Activated CD4-positive, alpha-beta memory T cell treated with anti-CD3 and anti-CD28 coated beads for 36 hours (primary cell): ENCODE measurements at regions not wholly inside any gene's neighbourhood (a gene's known extent, or its start where the extent isn't known, plus 50 kb on each side); places are given as distances from the start of the nearest gene placed in this dataset.

Experiments
- CTCF ChIA-PET: fragments of 350-600 bp; sonication (Branson Sonifier 250); formaldehyde crosslinking; loops from one replicate; lab custom pipeline; 2021; ENCODE audit warnings: antibody characterized with exemption, inconsistent platforms; lab: Charles Lee
- POLR2A ChIA-PET: fragments of 350-600 bp; sonication (Branson Sonifier 250); formaldehyde crosslinking; loops from one replicate; lab custom pipeline; 2021; ENCODE audit warnings: antibody characterized with exemption; lab: Charles Lee
- DNase-seq: peaks from one replicate; pipeline ENCODE4 v3.0.0-alpha.2; 2020
- H3K27ac Mint-ChIP-seq: one replicate; pipeline ENCODE4 v1.8.0; 2021; ENCODE audit warnings: mixed read lengths
- H3K27me3 Mint-ChIP-seq: one replicate; pipeline ENCODE4 v1.8.0; 2021; ENCODE audit warnings: mixed read lengths
- H3K36me3 Mint-ChIP-seq: one replicate; pipeline ENCODE4 v1.8.0; 2021; ENCODE audit warnings: mixed read lengths
- H3K4me1 Mint-ChIP-seq: one replicate; pipeline ENCODE4 v1.8.0; 2021; ENCODE audit warnings: low read depth, mixed read lengths
- H3K4me3 Mint-ChIP-seq: one replicate; pipeline ENCODE4 v1.8.0; 2021; ENCODE audit warnings: mild to moderate bottlenecking, mixed read lengths
- H3K9me3 Mint-ChIP-seq: one replicate; pipeline ENCODE4 v1.8.0; 2021; ENCODE audit warnings: mixed read lengths
- intact Hi-C: fragments of 100-400 bp; cut with micrococcal nuclease; formaldehyde crosslinking; loops from one replicate; pipeline ENCODE4 v1.15.1; 2023

- ChIA-PET POLR2A (no interaction called here), CTCF (no interaction called here)
- Mint-ChIP-seq H3K9me3 (no peaks in the 10 kb centered on the region), H3K36me3 (no peaks in the 10 kb centered on the region), H3K27ac (no peak overlapping the region), H3K4me1 (no peaks in the 10 kb centered on the region), H3K27me3 (no peaks in the 10 kb centered on the region), H3K4me3 (no peak overlapping the region)
- intact Hi-C loops: no loop called here
- no peak for DNase-seq
Observed at GRCh38 chr7:110050785-110051184, 1040.1 kb upstream of the LRRN3 start.

DNA sequence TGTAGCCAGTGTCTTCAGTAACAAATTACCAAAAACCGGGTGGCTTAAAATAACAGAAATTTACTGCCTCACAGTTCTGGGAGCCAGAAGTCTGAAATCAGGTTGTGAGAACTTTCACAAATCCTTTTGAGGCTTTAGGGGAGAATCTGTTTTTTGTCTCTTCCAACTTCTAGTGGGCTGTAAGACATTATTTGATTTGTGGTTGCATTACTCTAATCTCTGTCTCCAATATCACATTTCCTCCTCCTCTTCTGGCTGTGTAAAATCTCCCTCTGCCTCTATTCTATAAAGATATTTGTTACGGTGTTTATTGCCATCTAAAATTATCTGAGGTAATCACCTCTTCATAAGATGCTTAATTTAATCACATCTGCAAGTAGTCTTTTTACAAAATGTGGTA lies 1039.6 kb upstream of the LRRN3 start:
- POLR2A ChIA-PET: no interaction called here
- Mint-ChIP-seq H3K27me3 (no peaks in the 10 kb centered on the region), H3K4me1 (no peaks in the 10 kb centered on the region)

GRCh38 chr7:110056331-110056730 lies 1034.6 kb upstream of the LRRN3 start:
- Mint-ChIP-seq H3K4me3 (no peak overlapping the region), H3K27ac (no peak overlapping the region), H3K9me3 (no peaks in the 10 kb centered on the region), H3K27me3 (no peaks in the 10 kb centered on the region), H3K36me3 (no peaks in the 10 kb centered on the region), H3K4me1 (no peaks in the 10 kb centered on the region)
- no peak for DNase-seq
- ChIA-PET CTCF (no interaction called here), POLR2A (no interaction called here)
- intact Hi-C loops: no loop called here

More for the DNA sequence above, 1039.6 kb upstream of the LRRN3 start:
- intact Hi-C loops: no loop called here
- H3K4me3 Mint-ChIP-seq: no peak overlapping the region
- no peaks in the 10 kb centered on the region for H3K36me3 Mint-ChIP-seq
- CTCF ChIA-PET: no interaction called here
- no peak for DNase-seq
- no peaks in the 10 kb centered on the region for H3K9me3 Mint-ChIP-seq
- no peak overlapping the region for H3K27ac Mint-ChIP-seq

DNA sequence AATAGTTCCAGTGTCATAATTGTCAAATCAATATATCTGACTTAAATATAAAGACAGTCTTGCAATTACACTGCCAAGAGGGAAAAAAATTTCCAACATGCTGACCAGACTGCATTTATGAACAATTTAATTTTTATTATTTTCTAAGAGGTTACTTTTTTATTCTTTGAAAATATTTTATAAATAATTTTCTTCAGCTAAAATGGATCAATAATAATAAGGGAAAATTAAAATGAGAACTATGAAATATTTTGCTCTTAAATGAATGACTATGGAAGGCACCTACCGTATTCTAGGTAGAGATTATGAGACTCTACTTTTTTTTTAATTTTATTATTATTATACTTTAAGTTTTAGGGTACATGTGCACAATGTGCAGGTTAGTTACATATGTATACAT lies 1032.5 kb upstream of the LRRN3 start:
- Mint-ChIP-seq H3K4me1 (no peaks in the 10 kb centered on the region), H3K4me3 (no peak overlapping the region), H3K27me3 (no peaks in the 10 kb centered on the region), H3K36me3 (no peaks in the 10 kb centered on the region), H3K27ac (no peak overlapping the region), H3K9me3 (no peaks in the 10 kb centered on the region)
- CTCF ChIA-PET: no interaction called here
- POLR2A ChIA-PET: no interaction called here
- no peak for DNase-seq
- intact Hi-C loops: no loop called here

DNA sequence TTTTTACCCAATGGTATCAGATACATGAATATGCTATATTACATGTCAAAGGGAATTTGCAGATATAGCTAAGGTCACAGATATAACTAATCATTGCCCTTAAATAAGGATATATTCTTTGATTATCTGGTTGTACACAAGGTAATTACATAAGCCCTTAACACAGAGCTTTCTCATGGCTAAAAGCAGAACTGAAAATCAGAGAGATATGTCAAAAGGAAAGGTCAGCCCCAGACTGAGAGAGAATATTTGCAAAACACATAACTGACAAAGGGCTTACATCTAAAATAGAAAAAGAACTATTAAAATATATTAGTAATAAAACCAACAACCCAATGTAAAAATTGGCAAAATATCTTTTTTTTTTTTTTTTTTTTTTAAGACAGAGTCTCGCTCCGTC lies 1029.5 kb upstream of the LRRN3 start:
- intact Hi-C loops: no loop called here
- Mint-ChIP-seq H3K27me3 (no peaks in the 10 kb centered on the region), H3K27ac (no peak overlapping the region), H3K36me3 (no peaks in the 10 kb centered on the region), H3K9me3 (no peaks in the 10 kb centered on the region), H3K4me1 (no peaks in the 10 kb centered on the region), H3K4me3 (no peak overlapping the region)
- POLR2A ChIA-PET: no interaction called here
- CTCF ChIA-PET: interaction anchor here (0.6 kb wide), 1 partner anchor 28 kb away, joined by 3 read pairs; no protein-coding TSS in a partner anchor
- DNase-seq: no peak

GRCh38 chr7:110065121-110065520 lies 1025.8 kb upstream of the LRRN3 start:
- Mint-ChIP-seq H3K36me3 (no peaks in the 10 kb centered on the region), H3K27ac (no peak overlapping the region), H3K4me3 (no peak overlapping the region), H3K9me3 (peaks cover 2% of the 10 kb centered on the region), H3K27me3 (no peaks in the 10 kb centered on the region), H3K4me1 (no peaks in the 10 kb centered on the region)
- POLR2A ChIA-PET: no interaction called here
- CTCF ChIA-PET: no interaction called here
- intact Hi-C loops: no loop called here
- no peak for DNase-seq

GRCh38 chr7:110066843-110067242 lies 1024.1 kb upstream of the LRRN3 start:
- Mint-ChIP-seq H3K9me3 (peaks cover 2% of the 10 kb centered on the region), H3K27me3 (no peaks in the 10 kb centered on the region), H3K4me1 (no peaks in the 10 kb centered on the region), H3K27ac (no peak overlapping the region), H3K4me3 (no peak overlapping the region), H3K36me3 (no peaks in the 10 kb centered on the region)
- ChIA-PET POLR2A (no interaction called here), CTCF (no interaction called here)
- intact Hi-C loops: no loop called here
- DNase-seq: no peak

DNA sequence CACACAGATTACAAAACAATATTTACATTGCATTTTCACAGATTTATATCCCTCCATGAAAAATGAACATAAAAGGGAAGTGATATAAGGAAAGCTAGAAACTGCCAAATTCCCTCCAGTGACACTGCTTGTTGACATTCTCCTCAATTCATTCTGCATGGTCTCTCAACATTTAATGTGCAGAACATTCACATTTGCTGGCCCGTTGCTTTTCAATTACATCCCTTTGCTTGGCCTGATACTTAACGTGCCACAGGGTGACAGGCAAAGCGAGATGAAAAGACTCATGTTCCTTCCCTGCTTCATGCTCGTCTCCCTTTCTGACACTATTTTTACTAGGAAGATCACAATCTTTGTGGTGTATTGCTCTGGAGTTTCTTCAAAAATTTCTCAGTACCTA lies 1019.7 kb upstream of the LRRN3 start:
- no peaks in the 10 kb centered on the region for H3K27me3 Mint-ChIP-seq
- ChIA-PET CTCF (no interaction called here), POLR2A (no interaction called here)
- peaks cover 2% of the 10 kb centered on the region for H3K9me3 Mint-ChIP-seq
- H3K36me3 Mint-ChIP-seq: no peaks in the 10 kb centered on the region
- no peak overlapping the region for H3K27ac Mint-ChIP-seq
- no peaks in the 10 kb centered on the region for H3K4me1 Mint-ChIP-seq
- no peak for DNase-seq
- intact Hi-C loops: no loop called here
- no peak overlapping the region for H3K4me3 Mint-ChIP-seq

DNA sequence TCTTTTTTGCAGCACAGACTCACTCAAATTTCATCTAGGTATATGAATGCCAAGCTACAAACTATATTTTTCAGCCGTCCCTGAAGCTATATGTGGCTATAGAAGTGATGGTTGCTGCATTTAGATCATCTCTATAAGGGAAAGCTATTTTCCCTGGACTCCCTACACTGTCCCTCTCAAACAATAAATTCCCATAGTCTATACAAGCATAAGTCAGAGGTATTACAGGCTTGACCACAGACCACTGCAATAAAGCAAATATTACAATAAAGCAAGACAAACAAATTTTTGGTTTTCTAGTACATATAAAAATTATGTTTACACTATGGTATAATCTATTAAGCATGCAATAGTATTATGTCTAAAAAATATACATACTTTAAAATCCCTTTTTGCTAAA lies 1015.5 kb upstream of the LRRN3 start:
- Mint-ChIP-seq H3K27ac (no peak overlapping the region), H3K27me3 (no peaks in the 10 kb centered on the region), H3K4me1 (no peaks in the 10 kb centered on the region), H3K4me3 (no peak overlapping the region), H3K36me3 (no peaks in the 10 kb centered on the region), H3K9me3 (no peaks in the 10 kb centered on the region)
- intact Hi-C loops: no loop called here
- ChIA-PET POLR2A (no interaction called here), CTCF (no interaction called here)
- DNase-seq: no peak

DNA sequence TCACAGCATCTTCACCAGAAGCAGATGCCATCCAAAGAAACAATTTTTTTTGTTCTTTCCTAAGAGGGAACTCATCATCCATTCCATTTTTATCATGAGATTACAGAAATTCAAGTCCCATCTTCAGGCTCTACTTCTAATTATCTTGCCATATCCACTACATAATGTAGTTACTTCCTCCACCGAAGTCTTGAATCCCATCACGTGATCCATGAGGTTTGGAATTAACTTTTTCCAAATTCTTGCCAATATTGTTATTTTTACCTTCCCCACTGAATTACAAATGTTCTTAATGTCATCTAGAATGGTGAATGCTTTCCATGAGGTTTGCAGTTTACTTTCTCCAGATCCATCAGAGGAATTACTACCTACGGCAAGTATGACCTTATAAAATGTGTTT lies 1014.7 kb upstream of the LRRN3 start:
- intact Hi-C loops: no loop called here
- Mint-ChIP-seq H3K4me3 (no peak overlapping the region), H3K4me1 (no peaks in the 10 kb centered on the region), H3K27ac (no peak overlapping the region), H3K27me3 (no peaks in the 10 kb centered on the region), H3K36me3 (no peaks in the 10 kb centered on the region), H3K9me3 (no peaks in the 10 kb centered on the region)
- ChIA-PET POLR2A (no interaction called here), CTCF (no interaction called here)
- DNase-seq: no peak

DNA sequence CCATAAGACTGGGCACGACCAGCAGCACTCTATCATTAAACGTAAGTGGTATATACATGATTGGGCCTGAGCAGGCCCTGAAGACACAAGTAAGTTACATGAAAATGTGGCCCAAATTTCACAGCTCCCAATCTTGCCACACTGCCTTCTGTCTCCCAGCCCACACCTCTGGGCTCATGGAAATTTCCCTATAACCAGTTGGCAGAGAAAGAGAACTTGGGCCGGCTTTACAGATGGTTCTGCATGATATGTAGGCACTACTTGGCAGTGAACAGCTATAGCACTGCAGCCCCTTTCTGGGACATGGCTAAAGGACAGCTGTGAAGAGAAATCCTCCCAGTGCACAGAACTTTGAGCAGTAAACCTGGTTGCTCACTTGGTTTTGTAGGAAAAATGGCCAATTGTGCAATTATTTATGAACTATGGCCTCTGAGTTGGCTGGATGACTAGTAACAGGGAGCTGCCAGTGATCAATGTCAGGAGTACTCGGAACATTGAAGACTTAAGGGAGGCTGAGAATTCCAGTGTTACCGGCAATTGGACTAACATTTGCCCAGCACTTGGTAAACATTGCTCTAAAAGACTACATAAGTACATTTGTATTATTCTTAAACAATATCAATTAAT lies 1006.6 kb upstream of the LRRN3 start:
- Mint-ChIP-seq H3K36me3 (no peaks in the 10 kb centered on the region), H3K4me1 (no peaks in the 10 kb centered on the region), H3K27ac (no peak overlapping the region), H3K9me3 (no peaks in the 10 kb centered on the region), H3K4me3 (no peak overlapping the region), H3K27me3 (no peaks in the 10 kb centered on the region)
- POLR2A ChIA-PET: no interaction called here
- CTCF ChIA-PET: no interaction called here
- no peak for DNase-seq
- intact Hi-C loops: no loop called here

- Mint-ChIP-seq H3K27ac (no peak overlapping the region), H3K9me3 (no peaks in the 10 kb centered on the region), H3K27me3 (no peaks in the 10 kb centered on the region), H3K36me3 (no peaks in the 10 kb centered on the region), H3K4me3 (no peak overlapping the region), H3K4me1 (no peaks in the 10 kb centered on the region)
- DNase-seq: no peak
- ChIA-PET POLR2A (no interaction called here), CTCF (interaction anchor here (0.6 to 1.4 kb wide), 2 partner anchors 29 to 1008 kb away, joined by 3 to 4 read pairs; no protein-coding TSS in a partner anchor)
- intact Hi-C loops: loop anchor here (2.0 kb wide), 1 partner anchor 1009 kb away; no protein-coding TSS in a partner anchor
Observed at GRCh38 chr7:110090110-110090820, 1000.7 kb upstream of the LRRN3 start.
